ENCODE measurements at regions not wholly inside any gene's neighbourhood (a gene's known extent, or its start where the extent isn't known, plus 50 kb on each side); places are given as distances from the start of the nearest gene placed in this dataset.

DNA sequence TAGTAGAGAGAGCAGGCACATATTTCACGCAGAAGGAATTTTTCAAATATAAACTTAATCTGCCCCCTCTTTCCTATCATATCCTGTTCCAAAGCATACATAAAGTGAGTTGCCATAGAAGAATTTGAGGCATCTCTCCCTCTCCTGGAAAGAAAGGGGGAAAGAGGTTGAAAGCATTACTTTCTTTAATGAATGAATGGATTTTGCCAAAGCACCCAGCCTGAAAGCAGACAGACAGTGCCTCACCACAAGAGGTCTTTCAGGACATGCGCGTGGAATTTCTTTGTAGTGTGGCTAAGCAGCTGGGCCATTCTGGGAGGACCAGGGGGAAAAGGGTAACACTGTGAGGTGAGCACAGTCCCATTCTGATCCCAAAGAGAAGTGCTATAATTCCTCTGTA lies 651.4 kb downstream of the IQCM start:
- Histone ChIP-seq H3K9me3 (no peaks in the 10 kb centered on the region), H3K27me3 (ENCODE audit: insufficient read depth) (no peaks in the 10 kb centered on the region), H3K9me2 (no peaks in the 10 kb centered on the region), H3K36me3 (replicated peaks in 1 of 2; ENCODE audit: control insufficient read depth in 1 of 2, insufficient read depth in 2 of 2, low read length in 1 of 2) (no peaks in the 10 kb centered on the region), H3K4me2 (peak overlapping the region; percentile 51), H4K20me1 (ENCODE audit: insufficient read depth) (no peaks in the 10 kb centered on the region), H2AFZ (ENCODE audit: low read depth) (peak overlapping the region; percentile 45; the same call in 1 of the 2 replicates), H3K4me3 (ENCODE audit: low read depth in 2 of 2, low read length in 1 of 2) (no peak overlapping the region), H3K9ac (peak overlapping the region; percentile 54; the same call in 1 of the 2 replicates), H3K79me2 (ENCODE audit: insufficient read depth) (no peaks in the 10 kb centered on the region), H3K27ac (ENCODE audit: low read depth in 2 of 2, low read length in 1 of 2) (peak overlapping the region; percentile 79 to 80; a peak in 3 of 4 replicates), H3F3A (replicated peaks; ENCODE audit: insufficient read depth) (peaks cover 16% of the 10 kb centered on the region), H3K4me1 (ENCODE audit: control insufficient read depth in 1 of 2, insufficient read depth in 2 of 2, low read depth in 1 of 2, low read length in 1 of 2) (peaks cover 0 to 39% of the 10 kb centered on the region in 2 experiments; a peak in 2 of 4 replicates)
- ChIA-PET CTCF (no interaction called here), POLR2A (no interaction called here)
- no peak for DNase-seq
- TF ChIP-seq, protein P1, sequence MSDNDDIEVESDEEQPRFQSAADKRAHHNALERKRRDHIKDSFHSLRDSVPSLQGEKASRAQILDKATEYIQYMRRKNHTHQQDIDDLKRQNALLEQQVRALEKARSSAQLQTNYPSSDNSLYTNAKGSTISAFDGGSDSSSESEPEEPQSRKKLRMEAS (IDR thresholded peaks at IDR 0.05; ENCODE audit: low read depth): 0 out of 2 replicates have a peak, but pooled peaks have one; percentile 34
- TF ChIP-seq NRF1 (IDR thresholded peaks at IDR 0.05; ENCODE audit: low read depth, low read length): peak; percentile 23; the same call in 1 of the 2 replicates
- TF ChIP-seq EP300 (IDR thresholded peaks at IDR 0.05; ENCODE audit: borderline replicate concordance in 1 of 2, low read depth in 1 of 2, low read length in 1 of 2): peak; percentile 22 to 89; a peak in 3 of 4 replicates
- peak; percentile 88; the same call in 1 of the 2 replicates for TF ChIP-seq TEAD4 (IDR thresholded peaks at IDR 0.05; ENCODE audit: borderline replicate concordance, insufficient read depth)
- TF ChIP-seq, protein P2, sequence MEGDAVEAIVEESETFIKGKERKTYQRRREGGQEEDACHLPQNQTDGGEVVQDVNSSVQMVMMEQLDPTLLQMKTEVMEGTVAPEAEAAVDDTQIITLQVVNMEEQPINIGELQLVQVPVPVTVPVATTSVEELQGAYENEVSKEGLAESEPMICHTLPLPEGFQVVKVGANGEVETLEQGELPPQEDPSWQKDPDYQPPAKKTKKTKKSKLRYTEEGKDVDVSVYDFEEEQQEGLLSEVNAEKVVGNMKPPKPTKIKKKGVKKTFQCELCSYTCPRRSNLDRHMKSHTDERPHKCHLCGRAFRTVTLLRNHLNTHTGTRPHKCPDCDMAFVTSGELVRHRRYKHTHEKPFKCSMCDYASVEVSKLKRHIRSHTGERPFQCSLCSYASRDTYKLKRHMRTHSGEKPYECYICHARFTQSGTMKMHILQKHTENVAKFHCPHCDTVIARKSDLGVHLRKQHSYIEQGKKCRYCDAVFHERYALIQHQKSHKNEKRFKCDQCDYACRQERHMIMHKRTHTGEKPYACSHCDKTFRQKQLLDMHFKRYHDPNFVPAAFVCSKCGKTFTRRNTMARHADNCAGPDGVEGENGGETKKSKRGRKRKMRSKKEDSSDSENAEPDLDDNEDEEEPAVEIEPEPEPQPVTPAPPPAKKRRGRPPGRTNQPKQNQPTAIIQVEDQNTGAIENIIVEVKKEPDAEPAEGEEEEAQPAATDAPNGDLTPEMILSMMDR (IDR thresholded peaks at IDR 0.05): peak; percentile 32
- TF ChIP-seq POLR2AphosphoS5 (IDR thresholded peaks at IDR 0.05; ENCODE audit: low read depth, low read length): peak; percentile 41; the same call in 1 of the 2 replicates
- TF ChIP-seq NFIC (IDR thresholded peaks at IDR 0.05; ENCODE audit: borderline replicate concordance): peak; percentile 57
- TF ChIP-seq FOSL2 (IDR thresholded peaks at IDR 0.05; ENCODE audit: borderline replicate concordance, low read depth): peak; percentile 68
- TF ChIP-seq, protein P3, sequence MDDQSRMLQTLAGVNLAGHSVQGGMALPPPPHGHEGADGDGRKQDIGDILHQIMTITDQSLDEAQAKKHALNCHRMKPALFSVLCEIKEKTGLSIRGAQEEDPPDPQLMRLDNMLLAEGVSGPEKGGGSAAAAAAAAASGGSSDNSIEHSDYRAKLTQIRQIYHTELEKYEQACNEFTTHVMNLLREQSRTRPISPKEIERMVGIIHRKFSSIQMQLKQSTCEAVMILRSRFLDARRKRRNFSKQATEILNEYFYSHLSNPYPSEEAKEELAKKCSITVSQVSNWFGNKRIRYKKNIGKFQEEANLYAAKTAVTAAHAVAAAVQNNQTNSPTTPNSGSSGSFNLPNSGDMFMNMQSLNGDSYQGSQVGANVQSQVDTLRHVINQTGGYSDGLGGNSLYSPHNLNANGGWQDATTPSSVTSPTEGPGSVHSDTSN (IDR thresholded peaks at IDR 0.05): peak; percentile 60
- TF ChIP-seq GABPA (IDR thresholded peaks at IDR 0.05; ENCODE audit: low read depth): no peak
- TF ChIP-seq JUND (IDR thresholded peaks at IDR 0.05): peak; percentile 79
- TF ChIP-seq TCF12 (IDR thresholded peaks at IDR 0.05): peak; percentile 76
- 0 out of 2 replicates have a peak, but pooled peaks have one; percentile 49 for TF ChIP-seq MEF2A (IDR thresholded peaks at IDR 0.05; ENCODE audit: borderline replicate concordance, low read depth)
- peak; percentile 65; the same call in 1 of the 2 replicates for TF ChIP-seq RXRA (IDR thresholded peaks at IDR 0.05; ENCODE audit: borderline replicate concordance, low read depth)
- TF ChIP-seq SMC3 (IDR thresholded peaks at IDR 0.05; ENCODE audit: low read depth, low read length): peak; percentile 17; the same call in 1 of the 2 replicates
- TF ChIP-seq, protein P4, sequence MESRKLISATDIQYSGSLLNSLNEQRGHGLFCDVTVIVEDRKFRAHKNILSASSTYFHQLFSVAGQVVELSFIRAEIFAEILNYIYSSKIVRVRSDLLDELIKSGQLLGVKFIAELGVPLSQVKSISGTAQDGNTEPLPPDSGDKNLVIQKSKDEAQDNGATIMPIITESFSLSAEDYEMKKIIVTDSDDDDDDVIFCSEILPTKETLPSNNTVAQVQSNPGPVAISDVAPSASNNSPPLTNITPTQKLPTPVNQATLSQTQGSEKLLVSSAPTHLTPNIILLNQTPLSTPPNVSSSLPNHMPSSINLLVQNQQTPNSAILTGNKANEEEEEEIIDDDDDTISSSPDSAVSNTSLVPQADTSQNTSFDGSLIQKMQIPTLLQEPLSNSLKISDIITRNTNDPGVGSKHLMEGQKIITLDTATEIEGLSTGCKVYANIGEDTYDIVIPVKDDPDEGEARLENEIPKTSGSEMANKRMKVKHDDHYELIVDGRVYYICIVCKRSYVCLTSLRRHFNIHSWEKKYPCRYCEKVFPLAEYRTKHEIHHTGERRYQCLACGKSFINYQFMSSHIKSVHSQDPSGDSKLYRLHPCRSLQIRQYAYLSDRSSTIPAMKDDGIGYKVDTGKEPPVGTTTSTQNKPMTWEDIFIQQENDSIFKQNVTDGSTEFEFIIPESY (IDR thresholded peaks at IDR 0.05; ENCODE audit: borderline replicate concordance, low read depth): 0 out of 2 replicates have a peak, but pooled peaks have one; percentile 22
- no peak for TF ChIP-seq GATA2 (CRISPR knock-in tag; IDR thresholded peaks at IDR 0.05)
- no peak for TF ChIP-seq ELF1 (IDR thresholded peaks at IDR 0.05)
- no peak for TF ChIP-seq FOXJ3 (CRISPR knock-in tag; IDR thresholded peaks at IDR 0.05)
- WGBS (ENCODE audit: low lambda C conversion rate): 0% methylated on average over 3 of the region's 3 CpGs

Measured in SK-N-SH (cell line).